MCF 10A (cell line): ENCODE measurements at regions not wholly inside any gene's neighbourhood (a gene's known extent, or its start where the extent isn't known, plus 50 kb on each side); places are given as distances from the start of the nearest gene placed in this dataset.

Experiments
- BruUV-seq: library from RNA; stranded (reverse); fragments of 400-500 nt; replicated peaks from 2 replicates; lab custom pipeline; 2021; lab: Mats Ljungman, UMichigan
- CTCF ChIA-PET: fragments of 300-600 bp; sonication (Branson Sonifier 250); formaldehyde crosslinking; extraction: SDS; loops from one replicate; lab custom pipeline; 2021; ENCODE audit warnings: antibody characterized with exemption, inconsistent platforms; lab: Yijun Ruan, JAX
- POLR2A ChIA-PET: fragments of 300-600, 350-650 bp; sonication (Branson Sonifier 250); formaldehyde crosslinking; extraction: SDS; loops from one replicate; lab custom pipeline; 2020; ENCODE audit warnings: antibody characterized with exemption, inconsistent platforms; lab: Yijun Ruan, JAX
- DNase-seq: peaks from one replicate; pipeline ENCODE4 v3.0.0-alpha.2; 2018; ENCODE audit not compliant: unreplicated experiment
- H3K27ac Mint-ChIP-seq: one replicate; pipeline ENCODE4 v1.8.0; 2022; ENCODE audit warnings: mild to moderate bottlenecking, low read depth, mixed read lengths; ENCODE audit not compliant: unreplicated experiment
- H3K27me3 Mint-ChIP-seq: one replicate; pipeline ENCODE4 v1.8.0; 2022; ENCODE audit warnings: mixed read lengths; ENCODE audit not compliant: insufficient read depth, unreplicated experiment
- H3K36me3 Mint-ChIP-seq: one replicate; pipeline ENCODE4 v1.8.0; 2022; ENCODE audit warnings: mild to moderate bottlenecking, moderate library complexity, mixed read lengths; ENCODE audit not compliant: insufficient read depth, unreplicated experiment
- H3K4me1 Mint-ChIP-seq: one replicate; pipeline ENCODE4 v1.8.0; 2022; ENCODE audit warnings: mixed read lengths; ENCODE audit not compliant: insufficient read depth, unreplicated experiment
- H3K4me3 Mint-ChIP-seq: one replicate; pipeline ENCODE4 v1.8.0; 2022; ENCODE audit warnings: mild to moderate bottlenecking, moderate library complexity, mixed read lengths; ENCODE audit not compliant: unreplicated experiment
- H3K9me3 Mint-ChIP-seq: one replicate; pipeline ENCODE4 v1.8.0; 2022; ENCODE audit warnings: mixed read lengths; ENCODE audit not compliant: unreplicated experiment
- CTCF ChIP-seq: fragments of 200-600 bp; IDR thresholded peaks from one replicate; pipeline ENCODE4 v1.8.0; 2022; ENCODE audit warnings: antibody characterized with exemption, mild to moderate bottlenecking; ENCODE audit not compliant: unreplicated experiment
- intact Hi-C: fragments of 100-400 bp; cut with micrococcal nuclease; formaldehyde crosslinking; loops from 2 replicates; pipeline ENCODE4 v1.14.1; 2022

- no peaks in the 10 kb centered on the region for H3K27me3 Mint-ChIP-seq
- no peaks in the 10 kb centered on the region for H3K36me3 Mint-ChIP-seq
- H3K4me3 Mint-ChIP-seq = no peak overlapping the region
- POLR2A ChIA-PET = interaction anchor here (0.6 to 9.6 kb wide), 11 partner anchors 9 to 221 kb away, joined by 3 to 321 read pairs (median 30); no protein-coding TSS in a partner anchor
- H3K27ac Mint-ChIP-seq = peak overlapping the region; percentile 74
- peak; percentile 84 for DNase-seq
- no peak for TF ChIP-seq CTCF
- intact Hi-C loops = no loop called here
- H3K9me3 Mint-ChIP-seq = peaks cover 5% of the 10 kb centered on the region
- CTCF ChIA-PET = interaction anchor here (0.5 to 9.9 kb wide), 7 partner anchors 11 to 225 kb away, joined by 3 to 163 read pairs (median 3); partner anchors contain the start of gene TEDDM1
- BruUV-seq = no TSS peak
- H3K4me1 Mint-ChIP-seq = peaks cover 40% of the 10 kb centered on the region
Observed at GRCh38 chr1:182175361-182175931, 113.9 kb upstream of the ZNF648 start.

GRCh38 chr1:182174513-182174855 lies 113.0 kb upstream of the ZNF648 start:
- H3K4me3 Mint-ChIP-seq = peak overlapping the region; percentile 1
- ChIA-PET CTCF (interaction anchor here (0.6 to 9.9 kb wide), 11 partner anchors 8 to 226 kb away, joined by 3 to 163 read pairs (median 5); partner anchors contain the start of gene TEDDM1), POLR2A (interaction anchor here (0.7 to 9.6 kb wide), 16 partner anchors 10 to 222 kb away, joined by 3 to 321 read pairs (median 18); partner anchors contain the start of gene GLUL)
- H3K27ac Mint-ChIP-seq = peak overlapping the region; percentile 74
- no peaks in the 10 kb centered on the region for H3K27me3 Mint-ChIP-seq
- BruUV-seq = TSS peak; percentile 93
- H3K4me1 Mint-ChIP-seq = peaks cover 37% of the 10 kb centered on the region
- peaks cover 7% of the 10 kb centered on the region for H3K9me3 Mint-ChIP-seq
- no peak for TF ChIP-seq CTCF
- no peaks in the 10 kb centered on the region for H3K36me3 Mint-ChIP-seq
- intact Hi-C loops = no loop called here
- no peak for DNase-seq

- H3K36me3 Mint-ChIP-seq = no peaks in the 10 kb centered on the region
- H3K4me3 Mint-ChIP-seq = peak overlapping the region; percentile 1
- H3K27ac Mint-ChIP-seq = peak overlapping the region; percentile 74
- ChIA-PET POLR2A (interaction anchor here (0.7 to 9.6 kb wide), 22 partner anchors 8 to 223 kb away, joined by 3 to 321 read pairs (median 12); partner anchors contain the start of gene GLUL), CTCF (interaction anchor here (0.6 to 9.9 kb wide), 11 partner anchors 8 to 223 kb away, joined by 3 to 163 read pairs (median 5); no protein-coding TSS in a partner anchor)
- H3K4me1 Mint-ChIP-seq = peaks cover 37% of the 10 kb centered on the region
- no peaks in the 10 kb centered on the region for H3K27me3 Mint-ChIP-seq
- TF ChIP-seq CTCF = no peak
- no TSS peak for BruUV-seq
- DNase-seq = peak; percentile 90
- intact Hi-C loops = no loop called here
- H3K9me3 Mint-ChIP-seq = peaks cover 7% of the 10 kb centered on the region
Observed at GRCh38 chr1:182173808-182174512, 112.4 kb upstream of the ZNF648 start.

- Mint-ChIP-seq H3K27ac (peak overlapping the region; percentile 74), H3K4me1 (peaks cover 37% of the 10 kb centered on the region), H3K36me3 (no peaks in the 10 kb centered on the region), H3K4me3 (no peak overlapping the region), H3K27me3 (no peaks in the 10 kb centered on the region), H3K9me3 (peaks cover 7% of the 10 kb centered on the region)
- intact Hi-C loops = no loop called here
- no peak for TF ChIP-seq CTCF
- ChIA-PET POLR2A (interaction anchor here (0.7 to 9.6 kb wide), 15 partner anchors 9 to 922 kb away, joined by 3 to 321 read pairs (median 17); no protein-coding TSS in a partner anchor), CTCF (interaction anchor here (0.6 to 9.9 kb wide), 11 partner anchors 12 to 1154 kb away, joined by 3 to 163 read pairs (median 4); no protein-coding TSS in a partner anchor)
- BruUV-seq = no TSS peak
- DNase-seq = no peak
Observed at GRCh38 chr1:182172699-182173098, 111.2 kb upstream of the ZNF648 start.
